GM19372 (cell line): ENCODE measurements at regions not wholly inside any gene's neighbourhood (a gene's known extent, or its start where the extent isn't known, plus 50 kb on each side); places are given as distances from the start of the nearest gene placed in this dataset.
"Not testable (repeated sequence)": the region's sequence is repeated elsewhere in the genome, so short reads cannot be mapped to it uniquely, and the experiment has no call there.

ENCODE experiments used
- ATAC-seq: cut with Tn5 transposase; IDR thresholded peaks from one replicate; pipeline ENCODE4 v1.9.1; 2021; ENCODE audit warnings: mild to moderate bottlenecking, low read depth, moderate library complexity; ENCODE audit not compliant: unreplicated experiment

DNA sequence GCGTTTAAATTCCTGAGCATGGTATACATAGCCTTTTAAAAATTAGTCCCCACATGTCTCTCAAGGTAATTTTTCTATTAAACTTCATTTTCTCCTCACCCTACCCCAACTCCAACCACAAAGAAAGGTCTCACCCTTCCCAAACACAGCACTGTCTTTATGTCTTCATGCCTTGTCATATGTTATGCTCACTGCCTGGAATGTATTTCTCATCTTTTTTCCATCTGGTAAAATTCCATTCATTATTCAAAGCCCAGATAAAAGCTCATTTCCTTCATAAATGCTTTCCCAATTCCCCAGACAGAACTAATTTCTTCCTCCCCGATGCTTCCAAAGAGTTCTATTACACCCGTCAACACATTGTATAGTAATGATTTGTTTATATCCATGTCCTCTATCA, 302.0 kb downstream of the ALDH8A1 start:
- ATAC-seq, result no peak

DNA sequence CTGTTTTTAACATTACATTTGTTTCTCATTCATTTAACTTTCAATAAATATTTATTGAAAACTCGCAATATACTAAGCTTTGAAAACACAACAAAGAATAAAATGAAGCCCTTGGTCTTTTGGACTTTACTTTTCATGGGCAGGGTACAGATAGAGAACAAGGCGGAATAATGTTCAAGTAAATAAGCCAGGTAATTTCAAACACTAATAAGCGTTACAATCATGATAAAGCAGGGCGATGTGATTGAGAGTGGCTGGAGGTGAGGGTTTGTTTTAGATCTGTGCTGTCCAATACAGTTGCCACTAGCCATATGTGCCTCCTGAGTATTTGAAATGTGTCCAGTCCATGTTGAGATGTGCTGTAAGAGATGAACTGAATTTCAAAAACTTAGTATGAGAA, 307.1 kb downstream of the ALDH8A1 start:
- no peak for ATAC-seq

DNA sequence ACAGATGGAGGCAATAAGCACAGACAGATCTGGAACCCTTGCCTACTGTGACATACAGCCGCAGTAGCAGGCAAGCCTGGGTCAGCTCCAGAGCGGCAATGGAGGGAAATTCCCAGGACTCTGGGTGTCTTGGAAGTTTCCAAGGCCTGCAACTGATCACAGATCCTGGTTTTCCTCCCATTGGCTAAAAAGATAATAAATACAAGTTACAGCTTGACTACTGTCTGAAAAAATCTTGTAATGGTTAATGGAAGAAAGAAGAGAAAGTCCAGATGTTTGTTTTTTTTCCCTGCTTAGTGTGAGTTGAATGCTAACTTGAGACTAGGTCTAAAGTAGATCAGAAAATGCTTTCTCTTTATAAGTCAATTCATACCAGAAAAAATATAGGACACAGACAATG, 307.6 kb downstream of the ALDH8A1 start:
- ATAC-seq, result no peak

DNA sequence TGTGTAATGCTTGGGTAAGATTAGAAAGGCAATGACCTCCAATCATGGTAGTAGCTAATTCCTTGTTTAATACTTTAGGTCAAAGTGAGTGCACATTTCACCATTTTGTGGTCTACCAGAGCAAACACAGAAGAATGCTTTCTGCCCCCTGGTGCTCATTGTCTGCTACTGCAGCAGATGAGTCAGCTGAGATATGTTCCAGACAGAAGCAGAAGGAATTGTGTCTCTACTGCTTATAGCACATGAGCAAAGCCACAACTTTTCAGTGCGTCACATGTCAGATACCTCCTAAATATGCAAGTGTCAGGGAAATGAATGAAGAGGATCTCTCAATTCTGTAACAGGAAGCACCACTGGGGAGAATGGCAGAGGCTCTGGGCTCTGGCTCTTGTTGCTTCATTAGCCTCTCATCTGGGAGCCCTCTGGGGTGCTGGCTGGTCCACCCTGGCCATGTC, 308.9 kb downstream of the ALDH8A1 start:
- ATAC-seq, result peak; percentile 74

DNA sequence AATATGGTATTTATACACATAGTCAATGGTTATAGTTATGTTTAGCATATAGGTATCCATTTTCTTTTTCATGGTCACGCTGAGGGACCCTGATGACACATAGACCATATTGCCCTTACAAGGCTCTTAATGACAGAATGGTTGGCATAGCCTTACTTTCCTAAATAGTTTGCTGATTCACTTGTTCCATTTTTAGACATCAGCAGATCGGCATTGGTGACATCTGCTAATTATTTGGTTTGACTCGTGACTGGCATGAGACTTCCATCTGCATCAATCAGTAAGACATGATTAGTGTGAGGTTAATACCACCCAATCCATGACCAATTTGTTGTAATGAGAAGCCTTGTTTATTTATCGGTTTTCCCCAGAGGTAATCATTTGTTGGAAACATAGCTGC, 309.7 kb downstream of the ALDH8A1 start:
- no peak for ATAC-seq

DNA sequence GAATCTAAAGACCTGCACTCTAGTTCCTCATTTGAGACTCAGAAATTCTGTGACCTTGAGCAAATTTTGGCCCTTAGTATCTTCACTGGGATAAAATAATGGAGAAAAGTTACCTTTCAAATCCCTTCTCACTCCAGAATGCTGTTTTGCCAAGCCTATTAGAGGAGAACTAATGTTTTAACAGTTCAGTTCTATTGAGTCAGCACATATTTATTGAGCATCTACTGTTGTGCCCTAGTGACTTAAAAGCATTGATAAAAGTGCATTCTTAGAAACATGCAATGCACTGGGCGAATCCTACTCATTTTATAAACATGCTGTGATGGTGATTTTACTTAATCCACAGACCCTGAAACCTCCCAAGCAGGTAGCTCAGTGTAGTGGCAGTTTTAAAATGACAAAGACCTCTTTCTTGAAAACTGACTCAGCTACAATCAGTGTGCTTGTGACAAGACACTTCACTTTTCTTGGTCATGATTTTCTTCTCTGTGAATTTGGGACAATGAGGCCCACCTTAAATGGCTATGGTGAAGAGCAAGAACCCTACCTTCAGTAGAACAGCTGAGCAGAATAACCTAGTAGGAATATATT, 312.0 kb downstream of the ALDH8A1 start:
- no peak for ATAC-seq

DNA sequence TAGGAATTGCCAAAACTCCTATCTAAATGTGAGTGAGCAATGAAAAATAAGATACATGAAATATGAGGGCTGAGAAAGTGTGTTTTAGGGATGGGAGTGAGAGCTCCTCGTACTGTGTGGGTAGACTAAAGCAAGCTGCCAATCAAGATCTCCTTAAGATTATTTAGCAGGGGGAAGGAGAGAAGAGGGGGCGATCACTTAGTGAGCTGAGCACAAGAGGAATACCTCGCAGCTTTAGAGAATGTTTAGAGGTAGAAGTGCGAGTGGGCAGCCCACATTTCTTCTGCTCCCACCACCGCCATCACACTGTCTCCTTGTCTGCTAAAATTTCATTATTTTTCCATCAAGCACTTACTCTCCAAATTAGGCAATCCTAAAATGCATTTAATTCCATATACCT, 312.6 kb downstream of the ALDH8A1 start:
- ATAC-seq, result no peak

DNA sequence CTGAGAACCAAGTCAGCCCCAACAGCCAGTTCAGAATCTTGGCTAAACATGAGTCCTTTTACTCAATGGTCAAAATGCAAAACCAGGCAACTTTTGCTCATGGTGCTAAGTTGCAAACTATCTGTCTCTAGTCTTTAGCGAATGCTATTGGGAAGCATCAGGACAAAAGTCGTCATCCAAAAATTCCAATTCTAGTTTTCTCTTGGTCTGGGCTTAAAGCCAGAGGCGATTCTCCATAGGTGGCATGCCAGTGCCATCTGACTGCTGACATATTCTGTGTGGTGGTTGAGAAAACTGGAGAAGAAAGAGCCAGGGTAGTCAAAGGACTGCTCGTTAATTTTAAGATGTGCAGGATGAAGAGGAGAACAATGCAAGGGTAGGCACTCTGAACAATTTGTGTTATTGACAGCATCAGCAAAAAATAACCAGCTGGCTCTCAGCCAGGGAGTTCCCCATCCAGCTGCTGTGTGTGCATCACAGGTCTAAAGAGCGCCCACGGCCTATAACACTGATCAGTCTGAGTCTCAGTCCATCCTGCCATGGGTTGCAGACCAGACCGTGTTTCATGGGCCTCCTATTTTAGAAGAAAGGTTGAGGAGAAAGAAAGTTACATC, 313.6 kb downstream of the ALDH8A1 start:
- no peak for ATAC-seq

DNA sequence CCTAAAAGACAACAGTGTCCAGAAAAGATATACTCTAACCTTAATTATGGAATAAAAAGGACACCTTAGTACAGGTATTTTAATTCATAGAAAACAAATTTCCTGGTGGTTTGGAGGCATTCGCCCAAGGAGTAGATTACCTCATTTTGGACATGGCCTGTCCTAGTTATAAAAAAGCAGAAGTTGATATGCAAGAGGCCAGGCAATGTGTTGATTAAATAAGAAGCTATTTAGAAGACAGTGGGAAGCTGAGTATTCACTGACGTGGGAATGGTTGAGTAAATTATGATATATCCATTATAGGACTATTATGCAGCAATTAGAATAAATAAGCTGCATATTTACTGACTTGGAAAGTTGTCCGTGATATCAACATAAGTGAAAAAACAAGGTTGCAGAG, 314.9 kb downstream of the ALDH8A1 start:
- no peak for ATAC-seq

DNA sequence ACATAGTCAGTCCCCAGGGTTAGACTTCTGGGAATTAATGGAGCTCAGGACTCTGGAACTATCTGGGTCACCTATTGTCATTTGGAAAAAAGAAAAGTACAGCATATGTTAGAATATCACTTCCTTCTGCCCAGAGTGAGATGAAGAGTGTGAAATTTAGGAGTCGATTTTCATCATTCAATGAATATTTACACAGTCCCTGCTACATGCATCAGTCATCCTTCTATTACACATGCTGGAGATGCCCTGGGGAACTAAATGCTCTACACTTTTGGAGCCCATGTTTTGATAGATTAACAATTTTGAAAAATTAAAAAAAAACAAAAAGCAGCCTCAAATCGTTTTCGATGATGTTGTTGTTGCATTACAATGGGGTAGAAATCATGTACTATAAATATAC, 315.4 kb downstream of the ALDH8A1 start:
- ATAC-seq, result no peak

DNA sequence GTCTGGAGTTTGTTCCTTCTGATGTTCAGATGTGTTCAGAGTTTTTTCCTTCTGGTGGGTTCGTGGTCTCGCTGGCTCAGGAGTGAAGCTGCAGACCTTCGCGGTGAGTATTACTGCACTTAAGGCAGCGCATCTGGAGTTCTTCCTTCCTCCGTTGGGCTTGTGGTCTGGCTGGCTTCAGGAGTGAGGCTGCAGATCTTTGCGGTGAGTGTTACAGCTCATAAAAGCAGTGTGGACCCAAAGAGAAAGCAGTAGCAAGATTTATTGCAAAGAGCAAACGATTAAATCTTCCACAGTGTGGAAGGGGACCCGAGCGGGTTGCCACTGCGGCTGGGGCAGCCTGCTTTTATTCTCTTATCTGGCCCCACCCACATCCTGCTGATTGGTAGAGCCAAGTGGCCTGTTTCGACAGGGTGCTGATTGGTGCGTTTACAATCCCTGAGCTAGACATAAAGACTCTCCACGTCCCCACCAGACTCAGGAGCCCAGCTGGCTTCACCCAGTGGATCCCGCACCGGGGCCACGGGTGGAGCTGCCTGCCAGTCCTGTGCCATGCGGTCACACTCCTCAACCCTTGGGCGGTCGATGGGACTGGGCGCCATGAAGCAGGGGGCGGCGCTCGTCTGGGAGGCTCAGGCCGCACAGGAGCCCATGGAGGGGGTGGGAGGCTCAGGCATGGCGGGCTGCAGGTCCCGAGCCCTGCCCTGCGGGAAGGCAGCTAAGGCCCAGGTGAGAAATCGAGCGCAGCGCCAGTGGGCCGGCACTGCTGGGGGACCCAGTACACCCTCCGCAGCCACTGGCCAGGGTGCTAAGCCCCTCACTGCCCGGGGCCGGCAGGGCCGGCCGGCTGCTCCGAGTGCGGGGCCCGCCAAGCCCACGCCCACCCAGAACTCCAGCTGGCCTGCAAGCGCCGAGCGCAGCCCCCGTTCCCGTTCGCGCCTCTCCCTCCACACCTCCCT, 315.3 kb upstream of the SGK1 start:
- not testable (repeated sequence) for ATAC-seq

DNA sequence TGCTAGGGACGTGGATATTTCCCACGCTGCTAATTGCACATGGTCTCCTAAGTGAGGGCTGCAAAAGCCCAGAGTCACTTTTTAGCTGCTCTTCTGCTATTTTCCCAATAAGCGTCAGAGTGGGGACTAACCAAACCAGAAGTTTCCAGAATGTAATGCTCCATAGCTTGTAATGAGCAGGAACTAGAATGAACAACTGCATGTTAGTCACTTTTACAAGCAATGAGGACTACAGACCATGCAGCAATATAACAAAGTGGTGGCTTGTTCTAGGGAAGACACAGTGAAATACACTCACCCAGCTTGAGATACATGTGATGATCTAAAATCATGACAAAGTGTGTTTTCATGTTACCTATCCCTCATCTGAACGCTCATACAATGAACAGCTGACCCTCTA, 314.1 kb upstream of the SGK1 start:
- ATAC-seq, result no peak

DNA sequence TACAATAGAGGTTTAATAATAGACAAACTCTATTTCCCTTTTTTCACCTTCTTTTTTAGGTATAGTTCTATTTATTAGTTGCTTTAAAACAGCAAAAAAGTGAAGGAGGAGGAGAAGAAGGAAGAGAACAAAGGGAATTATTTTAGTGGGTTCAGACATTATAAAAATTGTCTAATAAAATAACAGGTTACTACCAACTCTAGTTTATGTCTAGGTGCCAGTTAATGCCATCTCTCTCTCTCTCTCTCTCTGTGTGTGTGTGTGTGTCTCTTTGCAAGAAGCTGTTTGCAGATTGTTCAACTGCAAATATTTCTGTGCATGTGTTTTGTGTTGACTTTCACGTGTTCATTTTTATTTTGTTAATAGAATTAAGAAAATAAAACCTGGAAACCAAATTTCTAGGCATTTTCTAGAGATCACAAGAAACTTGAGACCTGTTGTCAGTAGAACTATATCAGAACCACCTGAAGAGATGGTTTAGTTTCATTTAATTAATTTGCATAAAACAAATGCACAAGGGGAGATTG, 313.5 kb upstream of the SGK1 start:
- no peak for ATAC-seq

DNA sequence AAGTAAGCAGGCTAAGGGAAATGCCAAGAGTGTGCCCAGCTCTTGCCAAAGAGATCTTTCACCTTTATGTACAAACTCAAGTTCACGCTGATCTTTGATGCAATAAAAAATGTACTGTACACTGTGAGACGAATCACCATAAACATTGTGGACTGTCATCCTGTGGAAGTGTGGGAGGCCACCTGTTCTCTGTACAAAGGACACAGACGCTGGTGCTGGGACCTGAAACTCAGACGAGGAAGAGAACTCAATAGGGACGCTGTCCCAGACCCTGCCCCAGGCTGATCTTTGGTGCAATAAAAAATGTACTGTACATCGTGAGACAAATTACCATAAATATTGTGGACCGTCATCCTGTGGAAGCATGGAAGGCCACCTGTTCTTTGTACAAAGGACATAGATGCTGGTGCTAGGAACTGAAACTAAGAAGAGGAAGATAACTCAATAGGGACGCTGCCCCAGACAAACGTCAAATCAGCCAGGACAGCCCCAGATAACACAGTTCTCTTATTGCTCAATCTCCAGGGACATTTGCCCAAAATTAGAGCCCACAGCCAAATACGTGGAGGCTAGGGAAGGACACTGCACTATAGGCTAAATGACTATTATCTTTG, 312.7 kb upstream of the SGK1 start:
- ATAC-seq, result no peak

DNA sequence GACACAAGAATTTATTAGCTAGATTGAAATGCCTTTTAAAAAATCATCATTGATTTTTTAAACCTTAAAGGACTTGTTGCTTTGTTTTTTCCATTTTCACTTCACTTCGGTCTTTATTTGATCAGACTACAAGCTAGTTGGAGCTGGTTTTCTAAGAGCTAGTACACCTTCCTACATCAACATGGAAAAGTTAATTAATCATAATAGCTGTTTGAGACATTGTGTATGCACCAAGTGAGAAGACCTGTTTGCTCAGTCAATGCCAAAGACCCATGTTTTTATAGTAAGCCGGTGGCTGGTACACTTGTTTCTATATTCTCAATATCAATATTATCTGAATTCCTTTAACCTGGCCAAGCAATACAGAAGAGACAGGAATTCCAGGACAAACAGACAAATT, 310.2 kb upstream of the SGK1 start:
- no peak for ATAC-seq

DNA sequence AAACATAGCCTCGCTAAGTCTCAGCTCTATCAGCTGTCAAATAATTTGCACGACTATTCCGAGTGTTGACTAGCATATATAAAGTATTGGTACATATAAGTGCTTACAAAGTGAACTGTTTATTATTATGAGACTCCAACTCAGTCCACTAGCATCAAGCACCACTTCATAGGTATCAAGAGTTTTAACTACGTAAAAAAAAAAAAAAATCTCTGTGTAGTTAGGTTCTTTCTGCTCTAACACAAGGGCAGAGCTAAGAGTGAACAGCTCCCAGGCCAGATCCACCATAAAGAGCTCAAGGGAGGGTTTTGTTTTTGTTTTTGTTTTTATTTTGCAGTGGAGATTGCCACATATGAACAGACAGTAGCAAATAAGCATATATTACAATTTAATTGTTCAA, 309.8 kb upstream of the SGK1 start:
- no peak for ATAC-seq

DNA sequence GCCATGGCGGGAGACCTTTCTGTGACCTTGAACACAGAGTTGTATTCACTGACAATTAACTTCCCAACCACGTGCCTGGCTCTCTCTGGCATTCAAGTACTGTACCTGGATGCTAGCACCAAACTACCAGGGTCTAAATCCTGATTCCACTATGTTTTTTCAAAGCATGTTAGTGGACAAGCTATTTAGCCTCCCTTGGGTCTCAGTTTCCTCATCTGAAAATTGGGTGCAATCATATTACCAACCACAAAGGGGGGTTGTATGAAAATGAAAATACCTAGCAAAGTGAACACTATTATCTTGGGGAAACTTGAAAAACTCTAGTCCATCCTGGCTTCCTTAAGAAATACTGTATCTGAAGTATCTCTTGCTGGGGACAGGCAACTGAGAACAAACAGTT, 308.7 kb upstream of the SGK1 start:
- no peak for ATAC-seq

DNA sequence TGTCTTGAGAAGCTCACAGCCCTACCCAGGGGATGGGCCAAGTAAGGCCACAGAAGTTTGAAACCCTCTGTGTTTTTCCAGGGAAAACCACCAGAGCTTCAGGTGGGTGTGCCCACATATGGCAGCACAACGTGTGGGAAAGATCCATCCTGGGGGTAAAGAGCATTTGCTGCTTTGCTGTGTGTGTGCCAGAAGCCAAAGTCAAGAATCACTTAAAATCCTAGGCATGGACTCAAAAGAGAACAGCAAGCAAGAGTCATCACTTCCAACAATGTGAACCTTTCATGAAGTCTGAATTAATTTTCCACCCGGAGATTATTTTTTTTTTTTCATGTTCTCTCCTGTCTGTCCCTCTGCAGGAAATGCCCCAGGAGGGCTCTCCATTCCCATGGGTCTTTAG, 308.2 kb upstream of the SGK1 start:
- no peak for ATAC-seq

DNA sequence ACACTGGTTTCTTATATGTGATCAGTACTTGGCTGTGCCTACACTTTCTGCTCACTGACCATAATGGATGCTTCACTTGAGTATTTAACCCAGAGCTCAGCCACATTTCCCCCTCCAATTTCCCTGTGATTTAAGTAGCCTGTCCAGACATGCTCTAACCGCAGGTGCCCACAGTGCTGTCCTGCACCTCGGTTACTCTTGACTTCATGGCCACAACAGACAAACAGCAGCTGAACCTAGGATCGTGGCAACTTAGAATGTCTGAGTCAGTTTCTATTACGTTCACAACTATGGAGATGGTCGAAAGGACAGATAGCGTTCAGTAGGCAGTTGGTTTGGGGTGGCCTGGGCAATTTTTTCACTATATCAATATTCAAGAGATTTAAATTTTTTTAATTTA, 306.9 kb upstream of the SGK1 start:
- no peak for ATAC-seq

DNA sequence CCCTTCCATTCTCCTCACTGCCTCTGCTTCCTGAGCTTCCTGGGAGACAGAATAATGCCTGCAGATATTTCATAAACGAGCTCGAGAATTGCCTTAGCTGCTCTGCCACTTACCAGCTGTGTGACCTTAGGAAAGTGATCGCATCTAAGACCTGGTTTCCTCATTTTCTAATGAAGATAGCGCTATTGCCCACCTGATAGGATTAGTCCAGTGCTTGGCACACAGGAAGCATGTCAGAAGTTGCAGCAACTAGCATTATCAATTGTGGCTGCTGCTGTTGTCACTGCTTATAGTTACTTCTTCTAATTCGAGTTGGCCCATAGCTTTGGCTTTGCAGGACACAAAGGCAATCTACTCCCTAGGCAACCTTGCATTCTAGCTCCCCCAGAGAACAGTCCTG, 305.5 kb upstream of the SGK1 start:
- no peak for ATAC-seq
